H9 (cell line): ENCODE measurements at regions not wholly inside any gene's neighbourhood (a gene's known extent, or its start where the extent isn't known, plus 50 kb on each side); places are given as distances from the start of the nearest gene placed in this dataset.

ENCODE experiments used
- DNase-seq: peaks from one replicate; pipeline ENCODE4 v3.0.0-alpha.2; 2017
- H2AFZ ChIP-seq: one replicate; pipeline ENCODE4 v1.6.1; 2013; ENCODE audit warnings: mild to moderate bottlenecking, low read length, control low read depth, moderate library complexity
- H2AK5ac ChIP-seq: 2 replicates; pipeline ENCODE4 v1.6.1; 2013; ENCODE audit warnings: low read length, control low read depth, mixed read lengths; ENCODE audit not compliant: insufficient read length
- H2BK120ac ChIP-seq: one replicate; pipeline ENCODE4 v1.6.1; 2013; ENCODE audit warnings: low read depth, mild to moderate bottlenecking, low read length, control low read depth, inconsistent platforms; ENCODE audit not compliant: poor library complexity, severe bottlenecking
- H2BK12ac ChIP-seq: 2 replicates; pipeline ENCODE4 v1.6.1; 2013; ENCODE audit warnings: low read length, control low read depth, mixed read lengths, low read depth; ENCODE audit not compliant: insufficient read length
- H2BK15ac ChIP-seq: 2 replicates; pipeline ENCODE4 v1.6.1; 2013; ENCODE audit warnings: low read depth, low read length, control low read depth
- H2BK20ac ChIP-seq: one replicate; pipeline ENCODE4 v1.6.1; 2013; ENCODE audit warnings: low read depth, mild to moderate bottlenecking, low read length, control low read depth, inconsistent platforms; ENCODE audit not compliant: poor library complexity, severe bottlenecking
- H2BK5ac ChIP-seq: 2 replicates; pipeline ENCODE4 v1.6.1; 2013; ENCODE audit warnings: low read length, control low read depth, mixed read lengths; ENCODE audit not compliant: insufficient read length
- H3K14ac ChIP-seq: 2 replicates; pipeline ENCODE4 v1.6.1; 2013; ENCODE audit warnings: low read length, control low read depth; ENCODE audit not compliant: insufficient read depth
- H3K18ac ChIP-seq: 2 replicates; pipeline ENCODE4 v1.6.1; 2013; ENCODE audit warnings: low read depth, mild to moderate bottlenecking, mixed read lengths, low read length, control low read depth; ENCODE audit not compliant: insufficient read length
- H3K23ac ChIP-seq: 2 replicates; pipeline ENCODE4 v1.6.1; 2013; ENCODE audit warnings: low read length, control low read depth, mixed read lengths, low read depth; ENCODE audit not compliant: insufficient read length
- H3K23me2 ChIP-seq: 2 replicates; pipeline ENCODE4 v1.6.1; 2013; ENCODE audit warnings: low read depth, mild to moderate bottlenecking, mixed read lengths, low read length, control low read depth; ENCODE audit not compliant: insufficient read length, poor library complexity, severe bottlenecking
- H3K27ac ChIP-seq: 2 replicates; pipeline ENCODE4 v1.5.1; 2013; ENCODE audit warnings: low read length, control low read depth, mixed read lengths, low read depth; ENCODE audit not compliant: insufficient read length
- H3K27me3 ChIP-seq: 2 replicates; pipeline ENCODE4 v1.6.1; 2013; ENCODE audit warnings: low read length, control low read depth, inconsistent platforms; ENCODE audit not compliant: insufficient read depth
- H3K4ac ChIP-seq: 2 replicates; pipeline ENCODE4 v1.6.1; 2013; ENCODE audit warnings: low read depth, mild to moderate bottlenecking, control low read depth, inconsistent platforms, low read length, moderate library complexity
- H3K4me1 ChIP-seq: 2 replicates; pipeline ENCODE4 v1.6.1; 2013; ENCODE audit warnings: low read length, control low read depth, inconsistent platforms; ENCODE audit not compliant: insufficient read depth
- H3K4me2 ChIP-seq: 2 replicates; pipeline ENCODE4 v1.6.1; 2013; ENCODE audit warnings: low read length, control low read depth, mixed read lengths; ENCODE audit not compliant: insufficient read length, insufficient read depth
- H3K56ac ChIP-seq: 2 replicates; pipeline ENCODE4 v1.6.1; 2013; ENCODE audit warnings: low read depth, mild to moderate bottlenecking, mixed read lengths, low read length, control low read depth; ENCODE audit not compliant: insufficient read length
- H3K79me1 ChIP-seq: 2 replicates; pipeline ENCODE4 v1.6.1; 2013; ENCODE audit warnings: low read depth, mild to moderate bottlenecking, moderate library complexity, low read length, control low read depth, inconsistent platforms; ENCODE audit not compliant: insufficient read depth, poor library complexity, severe bottlenecking
- H3K79me2 ChIP-seq: 2 replicates; pipeline ENCODE4 v1.6.1; 2013; ENCODE audit warnings: low read length, control low read depth, inconsistent platforms; ENCODE audit not compliant: insufficient read depth
- H3K9ac ChIP-seq: 2 replicates; pipeline ENCODE4 v1.6.1; 2013; ENCODE audit warnings: low read length, control low read depth, mixed read lengths; ENCODE audit not compliant: insufficient read length; ENCODE audit errors: extremely low read depth
- H3K9me3 ChIP-seq: one replicate; pipeline ENCODE4 v1.6.1; 2013; ENCODE audit warnings: low read depth, low read length, inconsistent platforms; ENCODE audit not compliant: control insufficient read depth
- H3T11ph ChIP-seq: one replicate; pipeline ENCODE4 v1.6.1; 2013; ENCODE audit warnings: mild to moderate bottlenecking, low read length, control low read depth, inconsistent platforms
- H4K20me1 ChIP-seq: one replicate; pipeline ENCODE4 v1.6.1; 2013; ENCODE audit not compliant: control insufficient read depth, insufficient read length, insufficient read depth
- H4K5ac ChIP-seq: 2 replicates; pipeline ENCODE4 v1.6.1; 2013; ENCODE audit warnings: low read depth, mild to moderate bottlenecking, mixed read lengths, low read length, control low read depth; ENCODE audit not compliant: insufficient read length
- H4K8ac ChIP-seq: replicated peaks from 2 replicates; pipeline ENCODE4 v1.6.1; 2013; ENCODE audit warnings: low read length, control low read depth, mixed read lengths, low read depth; ENCODE audit not compliant: insufficient read length
- H4K91ac ChIP-seq: 2 replicates; pipeline ENCODE4 v1.6.1; 2013; ENCODE audit warnings: low read depth, mild to moderate bottlenecking, moderate library complexity, mixed read lengths, low read length, control low read depth; ENCODE audit not compliant: insufficient read length
- H3K27ac Mint-ChIP-seq, 3 experiments: 2 replicates in 2 of 3; 3 replicates in 1 of 3; pipeline ENCODE4 v1.8.0; 2020 to 2021; ENCODE audit warnings: mixed read lengths in 3 of 3, mild to moderate bottlenecking in 1 of 3, moderate library complexity in 1 of 3
- H3K27me3 Mint-ChIP-seq: 2 replicates; pipeline ENCODE4 v1.8.0; 2021; ENCODE audit warnings: low read depth, mild to moderate bottlenecking, moderate library complexity, mixed read lengths
- H3K36me3 Mint-ChIP-seq, 3 experiments: 2 replicates in 2 of 3; 3 replicates in 1 of 3; pipeline ENCODE4 v1.8.0; 2020 to 2021; ENCODE audit warnings: low read depth in 3 of 3, mixed read lengths in 3 of 3; ENCODE audit not compliant: insufficient read depth in 1 of 3
- H3K4me1 Mint-ChIP-seq, 2 experiments: 2 replicates each; pipeline ENCODE4 v1.8.0; 2020; ENCODE audit warnings: mixed read lengths in 2 of 2
- H3K4me3 Mint-ChIP-seq, 2 experiments: 2 replicates in 1 of 2; 3 replicates in 1 of 2; pipeline ENCODE4 v1.8.0; 2020 to 2021; ENCODE audit warnings: mild to moderate bottlenecking in 2 of 2, mixed read lengths in 2 of 2, moderate library complexity in 1 of 2
- H3K9me3 Mint-ChIP-seq, 2 experiments: 2 replicates in 1 of 2; 3 replicates in 1 of 2; pipeline ENCODE4 v1.8.0; 2020; ENCODE audit warnings: mild to moderate bottlenecking in 2 of 2, mixed read lengths in 2 of 2, moderate library complexity in 1 of 2
- CTCF ChIP-seq: fragments of 200-600 bp; sonication (generic); conservative IDR thresholded peaks from 3 replicates; pipeline ENCODE4 v1.8.0; 2021; ENCODE audit warnings: antibody characterized with exemption, mild to moderate bottlenecking
- WGBS: extraction: QIAGEN DNeasy Blood & Tissue Kit; methylation state at CpG from one replicate; pipeline ENCODE4 v1.1.7; 2013; ENCODE audit warnings: missing lambda C conversion rate, low lambda C conversion rate, mixed read lengths; ENCODE audit not compliant: insufficient read length; ENCODE audit errors: extremely low coverage; 5-methylcytosine and 5-hydroxymethylcytosine counted together

DNA sequence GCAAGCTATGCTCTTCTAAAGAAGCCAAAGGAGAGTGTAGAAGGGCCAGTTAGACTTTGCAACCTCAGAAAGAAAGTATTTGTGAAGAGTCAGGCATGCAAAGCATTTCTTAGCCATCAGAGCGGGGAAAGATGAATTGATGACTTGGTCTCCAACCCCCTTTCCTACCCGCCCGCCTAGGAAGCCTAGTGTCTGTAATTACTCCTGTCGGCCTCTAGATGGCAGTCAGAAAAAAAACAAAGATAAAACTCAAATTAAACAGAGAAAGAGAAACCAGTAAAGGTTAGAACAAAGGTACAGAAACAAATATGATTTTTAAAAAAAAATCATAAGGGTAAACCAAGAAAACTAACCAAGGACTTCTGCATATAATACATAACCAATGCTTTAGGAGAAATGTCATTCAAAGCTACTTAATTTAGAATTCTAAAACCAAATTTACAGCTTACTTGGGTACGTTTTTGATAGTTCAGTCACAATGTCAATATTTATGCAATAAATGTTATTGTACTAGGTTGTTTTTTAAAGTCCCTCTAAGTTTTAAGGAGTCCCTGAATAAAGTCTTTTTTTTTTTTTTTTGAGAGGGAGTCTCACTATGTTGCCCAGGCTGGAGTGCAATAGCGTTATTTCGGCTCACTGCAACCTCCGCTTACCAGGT, 97.6 kb downstream of the LYZL1 start:
- no CpG with 5 or more reads among the region's 8 CpGs for WGBS
- DNase-seq = no peak
- Histone ChIP-seq H3K9me3 (no peaks in the 10 kb centered on the region), H4K91ac (no peak overlapping the region), H2AK5ac (no peak overlapping the region), H3K9ac (no peak overlapping the region), H3K56ac (no peak overlapping the region), H3K23ac (no peak overlapping the region), H4K8ac (no peak overlapping the region), H3K79me2 (no peaks in the 10 kb centered on the region), H2BK5ac (no peak overlapping the region), H3K23me2 (no peaks in the 10 kb centered on the region), H3K79me1 (no peaks in the 10 kb centered on the region), H3T11ph (no peak overlapping the region), H4K20me1 (no peaks in the 10 kb centered on the region), H2BK15ac (no peak overlapping the region), H2BK20ac (no peak overlapping the region), H3K4me1 (no peaks in the 10 kb centered on the region), H2BK120ac (no peak overlapping the region), H3K4me2 (no peak overlapping the region), H3K27me3 (no peaks in the 10 kb centered on the region), H4K5ac (no peak overlapping the region), H3K18ac (no peak overlapping the region), H2AFZ (no peak overlapping the region), H3K14ac (no peak overlapping the region), H2BK12ac (no peak overlapping the region), H3K4ac (no peak overlapping the region), H3K27ac (no peak overlapping the region)
- peaks cover 4 to 10% of the 10 kb centered on the region in 2 experiments; a peak in 3 of 5 replicates for H3K9me3 Mint-ChIP-seq
- H3K4me1 Mint-ChIP-seq = peaks cover 2 to 5% of the 10 kb centered on the region in 2 experiments
- TF ChIP-seq CTCF = peak; percentile 77
- peaks cover 25% of the 10 kb centered on the region for H3K27me3 Mint-ChIP-seq
- no peak overlapping the region for H3K4me3 Mint-ChIP-seq
- no peak overlapping the region for H3K27ac Mint-ChIP-seq
- H3K36me3 Mint-ChIP-seq = peaks cover 0 to 7% (median 2%) of the 10 kb centered on the region in 3 experiments; a peak in 2 of 7 replicates
